Endothelial cell (in vitro differentiated cells): ENCODE measurements at regions not wholly inside any gene's neighbourhood (a gene's known extent, or its start where the extent isn't known, plus 50 kb on each side); places are given as distances from the start of the nearest gene placed in this dataset.

Experiments
- DNase-seq: peaks from one replicate; pipeline ENCODE4 v3.0.0; 2021; ENCODE audit warnings: low spot score
- H3K27ac Mint-ChIP-seq: one replicate; pipeline ENCODE4 v1.8.0; 2021; ENCODE audit warnings: mixed read lengths, inconsistent platforms; ENCODE audit not compliant: unreplicated experiment
- H3K27me3 Mint-ChIP-seq: one replicate; pipeline ENCODE4 v1.8.0; 2021; ENCODE audit warnings: mild to moderate bottlenecking, moderate library complexity, mixed read lengths, inconsistent platforms; ENCODE audit not compliant: unreplicated experiment
- H3K36me3 Mint-ChIP-seq: one replicate; pipeline ENCODE4 v1.8.0; 2021; ENCODE audit warnings: mild to moderate bottlenecking, low read depth, mixed read lengths, inconsistent platforms; ENCODE audit not compliant: unreplicated experiment
- H3K4me1 Mint-ChIP-seq: one replicate; pipeline ENCODE4 v1.8.0; 2021; ENCODE audit warnings: mild to moderate bottlenecking, mixed read lengths, inconsistent platforms; ENCODE audit not compliant: unreplicated experiment
- H3K4me3 Mint-ChIP-seq: one replicate; pipeline ENCODE4 v1.8.0; 2021; ENCODE audit warnings: mild to moderate bottlenecking, mixed read lengths, inconsistent platforms; ENCODE audit not compliant: unreplicated experiment
- H3K9me3 Mint-ChIP-seq: one replicate; pipeline ENCODE4 v1.8.0; 2021; ENCODE audit warnings: mixed read lengths, inconsistent platforms; ENCODE audit not compliant: unreplicated experiment
- TF ChIP-seq, protein P1 (sequence below): fragments of 200-600 bp; sonication (generic); IDR thresholded peaks from one replicate; pipeline ENCODE4 v1.5.0; 2021; ENCODE audit warnings: antibody characterized with exemption; ENCODE audit not compliant: unreplicated experiment

DNA sequence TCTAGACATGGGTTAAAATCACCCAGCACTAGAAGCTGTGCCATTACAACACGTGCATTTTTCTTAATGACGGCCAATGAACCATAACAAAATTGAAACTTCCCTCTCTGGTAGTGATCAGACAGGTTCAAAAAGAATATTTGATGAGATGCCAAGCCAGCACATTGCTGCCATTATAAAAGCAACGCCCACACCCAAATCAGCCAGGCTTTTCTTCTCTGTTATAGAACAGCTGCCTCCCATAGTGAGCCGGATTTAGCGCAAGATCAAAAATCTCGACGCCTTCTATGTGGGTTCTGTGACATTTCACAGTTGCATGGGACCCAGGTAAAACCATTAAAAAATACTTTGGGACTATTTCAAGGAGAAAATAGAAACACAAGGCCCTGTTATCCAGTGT is 1158.0 kb downstream of the EFNB2 start:
- H3K4me3 Mint-ChIP-seq, result no peak overlapping the region
- no peaks in the 10 kb centered on the region for H3K36me3 Mint-ChIP-seq
- H3K27ac Mint-ChIP-seq, result no peak overlapping the region
- no peak for DNase-seq
- TF ChIP-seq, protein P1, sequence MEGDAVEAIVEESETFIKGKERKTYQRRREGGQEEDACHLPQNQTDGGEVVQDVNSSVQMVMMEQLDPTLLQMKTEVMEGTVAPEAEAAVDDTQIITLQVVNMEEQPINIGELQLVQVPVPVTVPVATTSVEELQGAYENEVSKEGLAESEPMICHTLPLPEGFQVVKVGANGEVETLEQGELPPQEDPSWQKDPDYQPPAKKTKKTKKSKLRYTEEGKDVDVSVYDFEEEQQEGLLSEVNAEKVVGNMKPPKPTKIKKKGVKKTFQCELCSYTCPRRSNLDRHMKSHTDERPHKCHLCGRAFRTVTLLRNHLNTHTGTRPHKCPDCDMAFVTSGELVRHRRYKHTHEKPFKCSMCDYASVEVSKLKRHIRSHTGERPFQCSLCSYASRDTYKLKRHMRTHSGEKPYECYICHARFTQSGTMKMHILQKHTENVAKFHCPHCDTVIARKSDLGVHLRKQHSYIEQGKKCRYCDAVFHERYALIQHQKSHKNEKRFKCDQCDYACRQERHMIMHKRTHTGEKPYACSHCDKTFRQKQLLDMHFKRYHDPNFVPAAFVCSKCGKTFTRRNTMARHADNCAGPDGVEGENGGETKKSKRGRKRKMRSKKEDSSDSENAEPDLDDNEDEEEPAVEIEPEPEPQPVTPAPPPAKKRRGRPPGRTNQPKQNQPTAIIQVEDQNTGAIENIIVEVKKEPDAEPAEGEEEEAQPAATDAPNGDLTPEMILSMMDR, result no peak
- H3K9me3 Mint-ChIP-seq, result no peaks in the 10 kb centered on the region
- no peaks in the 10 kb centered on the region for H3K4me1 Mint-ChIP-seq
- H3K27me3 Mint-ChIP-seq, result no peaks in the 10 kb centered on the region

DNA sequence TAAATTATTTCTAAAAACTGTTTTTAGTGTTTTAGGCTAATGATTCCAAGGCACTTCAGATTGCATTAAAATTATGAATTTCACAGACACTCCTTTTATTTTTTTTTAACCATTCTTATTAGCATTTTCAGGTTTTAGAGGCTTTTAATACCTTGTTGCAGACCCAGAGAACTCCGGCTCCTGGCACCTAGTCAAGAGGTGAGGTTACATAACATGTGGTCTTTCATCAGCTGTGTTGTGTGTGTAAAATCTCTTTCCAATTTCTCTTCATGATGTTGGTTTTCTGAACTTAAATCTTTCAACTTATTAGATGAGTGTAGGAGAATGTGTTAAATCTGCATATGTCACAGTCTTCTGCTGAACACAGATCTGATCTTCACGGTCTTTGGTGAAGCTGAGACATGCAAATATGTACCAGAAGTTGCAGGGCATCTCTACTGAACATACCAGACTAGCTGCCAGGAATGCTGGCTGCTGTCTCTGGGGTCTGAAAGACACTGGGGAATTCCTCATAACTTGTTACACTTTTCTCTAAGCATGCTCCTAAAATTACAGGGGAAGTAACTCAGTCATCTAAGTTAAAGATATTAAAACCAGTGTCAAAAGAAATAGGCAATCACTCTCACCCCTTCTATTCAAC is 1165.3 kb downstream of the EFNB2 start:
- no peaks in the 10 kb centered on the region for H3K36me3 Mint-ChIP-seq
- H3K9me3 Mint-ChIP-seq, result no peaks in the 10 kb centered on the region
- H3K4me3 Mint-ChIP-seq, result no peak overlapping the region
- H3K4me1 Mint-ChIP-seq, result no peaks in the 10 kb centered on the region
- TF ChIP-seq, protein P1, result no peak
- DNase-seq, result no peak
- H3K27ac Mint-ChIP-seq, result no peak overlapping the region
- H3K27me3 Mint-ChIP-seq, result no peaks in the 10 kb centered on the region

DNA sequence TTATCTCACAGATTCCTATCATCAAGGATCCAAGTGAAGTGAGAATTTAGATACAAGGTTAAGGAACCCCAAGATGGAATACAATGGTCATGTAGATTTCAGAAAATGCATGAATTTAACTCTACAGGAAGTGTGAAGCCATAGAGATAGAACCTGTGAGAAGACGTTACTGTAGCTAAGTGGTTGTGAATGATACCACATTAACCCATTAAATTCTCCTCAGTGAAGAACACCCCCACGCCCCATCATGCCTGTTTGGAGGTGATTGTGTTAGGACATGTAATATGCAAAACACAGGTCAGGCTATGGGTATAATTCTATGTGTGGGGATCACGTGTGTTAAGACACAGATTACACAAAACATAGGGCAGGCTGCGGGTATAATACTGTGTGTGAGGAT is 1166.7 kb downstream of the EFNB2 start:
- Mint-ChIP-seq H3K36me3 (no peaks in the 10 kb centered on the region), H3K4me1 (no peaks in the 10 kb centered on the region), H3K4me3 (no peak overlapping the region), H3K9me3 (no peaks in the 10 kb centered on the region), H3K27me3 (no peaks in the 10 kb centered on the region), H3K27ac (no peak overlapping the region)
- TF ChIP-seq, protein P1, result no peak
- DNase-seq, result no peak

DNA sequence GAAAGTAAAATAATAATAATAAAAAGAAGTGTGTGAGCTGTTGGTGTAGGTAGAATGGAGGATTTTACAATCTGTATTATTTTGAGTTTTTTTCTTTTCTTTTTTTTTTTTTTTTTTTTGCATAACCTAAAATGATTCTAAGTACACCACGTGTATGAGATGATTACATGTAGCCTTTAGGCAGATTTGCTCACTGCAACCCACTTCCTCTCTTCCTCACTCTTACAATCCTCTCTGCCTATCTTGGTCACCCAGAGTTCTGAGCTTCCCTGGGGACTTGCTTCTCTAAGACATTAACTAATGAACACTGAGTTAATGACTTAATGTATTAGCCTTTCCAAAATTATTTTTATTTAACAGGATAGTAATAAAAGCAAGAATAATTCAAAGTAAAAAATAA is 1169.6 kb downstream of the EFNB2 start:
- Mint-ChIP-seq H3K4me3 (no peak overlapping the region), H3K4me1 (no peaks in the 10 kb centered on the region), H3K9me3 (no peaks in the 10 kb centered on the region), H3K27me3 (no peaks in the 10 kb centered on the region), H3K36me3 (no peaks in the 10 kb centered on the region), H3K27ac (no peak overlapping the region)
- TF ChIP-seq, protein P1, result no peak
- DNase-seq, result no peak

DNA sequence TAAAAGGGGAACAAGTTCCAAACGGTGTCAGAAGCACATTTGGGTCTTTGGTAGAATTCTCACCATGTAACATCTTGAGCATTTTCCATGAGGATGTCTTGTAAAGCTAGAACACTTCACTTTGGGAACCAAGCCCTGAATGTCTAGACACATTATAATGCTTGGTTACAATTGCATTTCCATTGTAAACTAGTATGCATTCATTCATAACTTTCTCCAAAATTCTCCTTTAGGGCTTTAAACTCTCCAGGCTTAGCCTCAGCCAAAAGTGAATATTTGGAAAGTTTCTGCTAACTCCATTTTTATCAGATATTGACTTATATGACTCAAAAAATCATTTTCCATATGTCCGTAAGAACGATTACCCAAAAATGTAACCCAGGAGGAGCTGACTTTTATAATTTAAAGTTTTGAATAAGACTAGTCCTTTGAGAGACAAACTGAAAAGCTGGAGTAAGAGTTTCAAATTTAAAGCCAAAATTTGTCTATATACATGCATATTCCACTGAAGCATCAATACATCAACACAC is 1170.4 kb downstream of the EFNB2 start:
- H3K4me3 Mint-ChIP-seq, result no peak overlapping the region
- no peaks in the 10 kb centered on the region for H3K4me1 Mint-ChIP-seq
- TF ChIP-seq, protein P1, result no peak
- H3K9me3 Mint-ChIP-seq, result no peaks in the 10 kb centered on the region
- DNase-seq, result no peak
- no peaks in the 10 kb centered on the region for H3K27me3 Mint-ChIP-seq
- no peak overlapping the region for H3K27ac Mint-ChIP-seq
- H3K36me3 Mint-ChIP-seq, result no peaks in the 10 kb centered on the region
